GM18502 (cell line): ENCODE measurements at regions not wholly inside any gene's neighbourhood (a gene's known extent, or its start where the extent isn't known, plus 50 kb on each side); places are given as distances from the start of the nearest gene placed in this dataset.
"Not testable (repeated sequence)": the region's sequence is repeated elsewhere in the genome, so short reads cannot be mapped to it uniquely, and the experiment has no call there.

Source experiments
- ATAC-seq: cut with Tn5 transposase; IDR thresholded peaks from one replicate; pipeline ENCODE4 v1.9.1; 2021; ENCODE audit warnings: mild to moderate bottlenecking; ENCODE audit not compliant: unreplicated experiment, poor library complexity

GRCh38 chr5:106673941-106674340 is 996.8 kb downstream of the EFNA5 start:
- no peak for ATAC-seq

GRCh38 chr5:106661866-106662265 is 1008.9 kb downstream of the EFNA5 start:
- no peak for ATAC-seq

- no peak for ATAC-seq
Measured at GRCh38 chr5:106660681-106661080, 1010.1 kb downstream of the EFNA5 start.

- no peak for ATAC-seq
Measured at GRCh38 chr5:106658150-106658549, 1012.6 kb downstream of the EFNA5 start.

- ATAC-seq = no peak
Measured at GRCh38 chr5:106656821-106657220, 1013.9 kb downstream of the EFNA5 start.

- no peak for ATAC-seq
Measured at GRCh38 chr5:106649031-106649430, 1021.7 kb downstream of the EFNA5 start.

- no peak for ATAC-seq
Measured at GRCh38 chr5:106648401-106648800, 1022.3 kb downstream of the EFNA5 start.

GRCh38 chr5:106646106-106646505 is 1024.6 kb downstream of the EFNA5 start:
- no peak for ATAC-seq

- no peak for ATAC-seq
Measured at GRCh38 chr5:106640511-106640910, 1030.2 kb downstream of the EFNA5 start.

- ATAC-seq = no peak
Measured at GRCh38 chr5:106639488-106639887, 1031.2 kb downstream of the EFNA5 start.

GRCh38 chr5:106637275-106637674 is 1033.5 kb downstream of the EFNA5 start:
- no peak for ATAC-seq

- no peak for ATAC-seq
Measured at GRCh38 chr5:106634375-106634774, 1036.4 kb downstream of the EFNA5 start.

GRCh38 chr5:106633825-106634224 is 1036.9 kb downstream of the EFNA5 start:
- no peak for ATAC-seq

- ATAC-seq = not testable (repeated sequence)
Measured at GRCh38 chr5:106628456-106628855, 1042.3 kb downstream of the EFNA5 start.

GRCh38 chr5:106610041-106610440 is 1060.7 kb downstream of the EFNA5 start:
- ATAC-seq = no peak

- peak; percentile 69 for ATAC-seq
Measured at GRCh38 chr5:106601620-106602019, 1069.1 kb downstream of the EFNA5 start.

- peak; percentile 33 for ATAC-seq
Measured at GRCh38 chr5:106600803-106601202, 1069.9 kb downstream of the EFNA5 start.

- no peak for ATAC-seq
Measured at GRCh38 chr5:106595864-106596263, 1074.9 kb downstream of the EFNA5 start.

- ATAC-seq = no peak
Measured at GRCh38 chr5:106584268-106584667, 1086.5 kb downstream of the EFNA5 start.

GRCh38 chr5:106578736-106579135 is 1092.0 kb downstream of the EFNA5 start:
- ATAC-seq = no peak

GRCh38 chr5:106574820-106575219 is 1095.9 kb downstream of the EFNA5 start:
- ATAC-seq = no peak

GRCh38 chr5:106566031-106566430 is 1104.7 kb downstream of the EFNA5 start:
- ATAC-seq = no peak

GRCh38 chr5:106545325-106545724 is 1125.4 kb downstream of the EFNA5 start:
- ATAC-seq = no peak
